Retinal pigment epithelial cell (primary cell): ENCODE measurements at regions not wholly inside any gene's neighbourhood (a gene's known extent, or its start where the extent isn't known, plus 50 kb on each side); places are given as distances from the start of the nearest gene placed in this dataset.
A peak's percentile ranks its signal among the peaks of the same experiment; 100 is the strongest.

Experiments used
- DNase-seq: peaks from one replicate; pipeline ENCODE4 v3.0.0-alpha.2; 2010; ENCODE audit warnings: low read depth
- H3K4me3 ChIP-seq: 2 replicates; pipeline ENCODE4 v1.5.1; 2011; ENCODE audit warnings: mild to moderate bottlenecking, low read length, control low read depth, moderate library complexity
- CTCF ChIP-seq: conservative IDR thresholded peaks from 2 replicates; pipeline ENCODE4 v1.5.1; 2011; ENCODE audit warnings: low read depth, low read length, control low read depth, inconsistent platforms

GRCh38 chr2:45209302-45209701 is 200.1 kb upstream of the SIX2 start:
- TF ChIP-seq CTCF, result no peak
- DNase-seq, result no peak
- H3K4me3 ChIP-seq, result no peak overlapping the region

- DNase-seq, result no peak
- no peak overlapping the region for H3K4me3 ChIP-seq
- no peak for TF ChIP-seq CTCF
Observed at GRCh38 chr2:45207101-45207500, 197.8 kb upstream of the SIX2 start.

GRCh38 chr2:45205985-45206384 is 196.7 kb upstream of the SIX2 start:
- TF ChIP-seq CTCF, result no peak

GRCh38 chr2:45205480-45205879 is 196.2 kb upstream of the SIX2 start:
- no peak overlapping the region for H3K4me3 ChIP-seq
- no peak for TF ChIP-seq CTCF
- no peak for DNase-seq

More at GRCh38 chr2:45205985-45206384, 196.7 kb upstream of the SIX2 start:
- H3K4me3 ChIP-seq, result no peak overlapping the region
- DNase-seq, result no peak

- no peak for TF ChIP-seq CTCF
- no peak for DNase-seq
- H3K4me3 ChIP-seq, result no peak overlapping the region
Observed at GRCh38 chr2:45203400-45203799, 194.1 kb upstream of the SIX2 start.

GRCh38 chr2:45199973-45200372 is 190.7 kb upstream of the SIX2 start:
- TF ChIP-seq CTCF, result no peak
- peak; percentile 76 for DNase-seq
- H3K4me3 ChIP-seq, result no peak overlapping the region

GRCh38 chr2:45195916-45196315 is 186.7 kb upstream of the SIX2 start:
- no peak for TF ChIP-seq CTCF
- H3K4me3 ChIP-seq, result no peak overlapping the region
- DNase-seq, result no peak
